A673 (cell line): ENCODE measurements at regions not wholly inside any gene's neighbourhood (a gene's known extent, or its start where the extent isn't known, plus 50 kb on each side); places are given as distances from the start of the nearest gene placed in this dataset.

Source experiments
- BruUV-seq: library from RNA; stranded (reverse); fragments of 400-500 nt; replicated peaks from 2 replicates; lab custom pipeline; 2021; lab: Mats Ljungman, UMichigan
- CTCF ChIA-PET: fragments of 300-600 bp; sonication (Branson Sonifier 250); formaldehyde crosslinking; loops from one replicate; lab custom pipeline; 2022; ENCODE audit warnings: antibody characterized with exemption; lab: Charles Lee
- POLR2A ChIA-PET: fragments of 300-600 bp; sonication (Branson Sonifier 250); formaldehyde crosslinking; loops from one replicate; lab custom pipeline; 2022; ENCODE audit warnings: antibody characterized with exemption; ENCODE audit not compliant: low non-redundant PET; lab: Charles Lee
- DNase-seq: peaks from one replicate; pipeline ENCODE4 v3.0.0-alpha.2; 2015; ENCODE audit warnings: low spot score
- H3K27ac ChIP-seq: fragments of 200-600 bp; sonication (generic); 2 replicates; pipeline ENCODE4 v1.5.1; 2016; ENCODE audit warnings: mixed run types, low read depth, mild to moderate bottlenecking, mixed read lengths, antibody characterized with exemption, low read length; ENCODE audit not compliant: poor library complexity, severe bottlenecking
- H3K27me3 ChIP-seq: fragments of 200-600 bp; sonication (generic); replicated peaks from 2 replicates; pipeline ENCODE4 v1.6.1; 2017; ENCODE audit warnings: mixed run types, low read depth, mild to moderate bottlenecking, mixed read lengths, antibody characterized with exemption, low read length; ENCODE audit not compliant: insufficient read depth, poor library complexity
- H3K36me3 ChIP-seq: fragments of 200-600 bp; sonication (generic); 2 replicates; pipeline ENCODE4 v1.6.1; 2016; ENCODE audit warnings: mixed run types, mild to moderate bottlenecking, mixed read lengths, antibody characterized with exemption, low read length; ENCODE audit not compliant: insufficient read depth, poor library complexity, severe bottlenecking
- H3K4me1 ChIP-seq: fragments of 200-600 bp; sonication (generic); 2 replicates; pipeline ENCODE4 v1.6.1; 2017; ENCODE audit warnings: mixed run types, mild to moderate bottlenecking, mixed read lengths, antibody characterized with exemption, low read length; ENCODE audit not compliant: insufficient read depth, poor library complexity, severe bottlenecking
- H3K4me3 ChIP-seq: fragments of 200-600 bp; sonication (generic); 2 replicates; pipeline ENCODE4 v1.5.1; 2016; ENCODE audit warnings: low read depth, mixed run types, mild to moderate bottlenecking, mixed read lengths, low read length; ENCODE audit not compliant: poor library complexity, severe bottlenecking
- H3K9me3 ChIP-seq: fragments of 200-600 bp; sonication (generic); 2 replicates; pipeline ENCODE4 v1.6.1; 2016; ENCODE audit warnings: mixed run types, low read depth, mild to moderate bottlenecking, mixed read lengths, antibody characterized with exemption, low read length; ENCODE audit not compliant: poor library complexity, severe bottlenecking
- EZH2 ChIP-seq: fragments of 200-600 bp; sonication (generic); IDR thresholded peaks from 2 replicates; pipeline ENCODE4 v1.6.1; 2017; ENCODE audit warnings: borderline replicate concordance, low read depth, mild to moderate bottlenecking, mixed read lengths, antibody characterized with exemption, low read length; ENCODE audit not compliant: poor library complexity, severe bottlenecking
- intact Hi-C: fragments of 100-400 bp; cut with micrococcal nuclease; formaldehyde crosslinking; loops from one replicate; pipeline ENCODE4 v1.10.0; 2022; ENCODE audit not compliant: unreplicated experiment
- TF ChIP-seq, protein P1 (sequence below): fragments of 300-800, 200-600 bp; sonication (generic); conservative IDR thresholded peaks from 2 replicates; pipeline ENCODE4 v1.5.1; 2017; ENCODE audit warnings: low read depth, mild to moderate bottlenecking, antibody characterized with exemption, low read length, moderate library complexity, mixed read lengths

DNA sequence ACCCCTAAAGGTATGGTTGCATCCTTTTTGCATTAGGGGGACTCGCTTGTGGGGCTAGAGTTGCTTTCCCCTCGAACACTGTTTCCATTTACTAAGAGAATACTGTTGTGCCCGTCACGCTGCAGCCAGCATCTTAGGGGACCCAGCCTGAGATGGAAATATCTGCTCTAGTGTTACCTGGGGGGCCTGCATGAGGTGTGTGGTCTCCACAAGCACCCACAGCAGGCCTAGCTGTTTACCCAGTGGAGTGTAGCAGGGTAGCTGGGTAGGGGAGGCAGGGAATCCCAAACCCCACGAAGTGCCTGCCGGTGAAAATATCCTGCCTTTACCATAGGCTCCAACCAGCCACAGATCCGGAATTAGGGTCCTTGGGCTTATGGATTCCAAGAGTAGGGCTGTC is 303.6 kb downstream of the PTPRU start:
- no peaks in the 10 kb centered on the region for H3K4me1 ChIP-seq
- peaks cover 27% of the 10 kb centered on the region for H3K27me3 ChIP-seq
- no peak overlapping the region for H3K4me3 ChIP-seq
- POLR2A ChIA-PET: no interaction called here
- TF ChIP-seq EZH2: no peak
- TF ChIP-seq, protein P1, sequence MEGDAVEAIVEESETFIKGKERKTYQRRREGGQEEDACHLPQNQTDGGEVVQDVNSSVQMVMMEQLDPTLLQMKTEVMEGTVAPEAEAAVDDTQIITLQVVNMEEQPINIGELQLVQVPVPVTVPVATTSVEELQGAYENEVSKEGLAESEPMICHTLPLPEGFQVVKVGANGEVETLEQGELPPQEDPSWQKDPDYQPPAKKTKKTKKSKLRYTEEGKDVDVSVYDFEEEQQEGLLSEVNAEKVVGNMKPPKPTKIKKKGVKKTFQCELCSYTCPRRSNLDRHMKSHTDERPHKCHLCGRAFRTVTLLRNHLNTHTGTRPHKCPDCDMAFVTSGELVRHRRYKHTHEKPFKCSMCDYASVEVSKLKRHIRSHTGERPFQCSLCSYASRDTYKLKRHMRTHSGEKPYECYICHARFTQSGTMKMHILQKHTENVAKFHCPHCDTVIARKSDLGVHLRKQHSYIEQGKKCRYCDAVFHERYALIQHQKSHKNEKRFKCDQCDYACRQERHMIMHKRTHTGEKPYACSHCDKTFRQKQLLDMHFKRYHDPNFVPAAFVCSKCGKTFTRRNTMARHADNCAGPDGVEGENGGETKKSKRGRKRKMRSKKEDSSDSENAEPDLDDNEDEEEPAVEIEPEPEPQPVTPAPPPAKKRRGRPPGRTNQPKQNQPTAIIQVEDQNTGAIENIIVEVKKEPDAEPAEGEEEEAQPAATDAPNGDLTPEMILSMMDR: no peak
- no peak overlapping the region for H3K27ac ChIP-seq
- no peaks in the 10 kb centered on the region for H3K36me3 ChIP-seq
- no peak for DNase-seq
- BruUV-seq: no TSS peak
- intact Hi-C loops: no loop called here
- CTCF ChIA-PET: no interaction called here
- H3K9me3 ChIP-seq: no peaks in the 10 kb centered on the region

DNA sequence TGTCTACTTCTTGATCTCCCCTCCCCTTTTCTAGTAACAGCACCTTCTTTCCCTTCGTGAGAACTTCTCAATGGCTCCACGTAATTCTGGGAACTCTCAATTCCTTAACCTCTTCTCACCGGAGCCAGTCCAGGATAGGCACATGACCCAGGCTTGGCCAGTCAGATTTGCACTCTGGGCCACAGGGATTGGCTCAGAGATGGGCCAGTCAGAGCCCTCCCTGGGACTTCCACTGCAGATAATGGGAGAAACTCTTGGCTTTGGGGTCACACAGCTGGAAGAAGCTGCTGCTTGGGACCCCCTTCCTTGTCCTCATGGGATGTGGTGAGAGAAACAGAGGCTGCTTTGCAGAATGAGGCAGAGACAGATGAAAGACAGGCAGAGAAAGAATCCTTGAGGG is 302.3 kb downstream of the PTPRU start:
- no peak overlapping the region for H3K27ac ChIP-seq
- BruUV-seq: no TSS peak
- POLR2A ChIA-PET: no interaction called here
- intact Hi-C loops: no loop called here
- no peaks in the 10 kb centered on the region for H3K9me3 ChIP-seq
- H3K4me3 ChIP-seq: no peak overlapping the region
- TF ChIP-seq, protein P1: no peak
- no peak for TF ChIP-seq EZH2
- H3K36me3 ChIP-seq: no peaks in the 10 kb centered on the region
- no peak for DNase-seq
- H3K4me1 ChIP-seq: no peaks in the 10 kb centered on the region
- peaks cover 35% of the 10 kb centered on the region for H3K27me3 ChIP-seq
- CTCF ChIA-PET: no interaction called here

DNA sequence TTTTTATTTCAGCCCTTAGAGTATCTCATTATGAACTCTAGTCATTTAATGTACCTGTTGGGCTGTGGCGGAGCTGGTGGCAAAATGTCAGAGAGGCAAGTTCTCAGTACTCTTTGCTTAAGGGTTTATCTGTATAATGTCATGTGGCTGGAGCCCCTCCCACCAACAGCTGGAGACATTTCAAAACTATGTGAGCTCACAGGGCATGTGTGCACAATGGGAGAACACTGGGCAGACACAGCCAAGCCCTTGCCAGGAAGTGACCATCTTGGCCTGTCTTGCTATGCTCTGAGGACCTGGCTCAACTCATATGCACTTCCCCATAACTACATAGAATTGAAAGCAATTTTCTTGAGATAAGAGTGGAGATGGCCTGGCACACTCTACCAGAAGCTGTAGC is 296.4 kb downstream of the PTPRU start:
- DNase-seq: no peak
- Histone ChIP-seq H3K4me3 (no peak overlapping the region), H3K27ac (no peak overlapping the region), H3K4me1 (no peaks in the 10 kb centered on the region), H3K27me3 (peaks cover 28% of the 10 kb centered on the region), H3K9me3 (no peaks in the 10 kb centered on the region), H3K36me3 (no peaks in the 10 kb centered on the region)
- BruUV-seq: no TSS peak
- intact Hi-C loops: no loop called here
- CTCF ChIA-PET: no interaction called here
- POLR2A ChIA-PET: no interaction called here
- TF ChIP-seq EZH2: no peak
- TF ChIP-seq, protein P1: no peak

DNA sequence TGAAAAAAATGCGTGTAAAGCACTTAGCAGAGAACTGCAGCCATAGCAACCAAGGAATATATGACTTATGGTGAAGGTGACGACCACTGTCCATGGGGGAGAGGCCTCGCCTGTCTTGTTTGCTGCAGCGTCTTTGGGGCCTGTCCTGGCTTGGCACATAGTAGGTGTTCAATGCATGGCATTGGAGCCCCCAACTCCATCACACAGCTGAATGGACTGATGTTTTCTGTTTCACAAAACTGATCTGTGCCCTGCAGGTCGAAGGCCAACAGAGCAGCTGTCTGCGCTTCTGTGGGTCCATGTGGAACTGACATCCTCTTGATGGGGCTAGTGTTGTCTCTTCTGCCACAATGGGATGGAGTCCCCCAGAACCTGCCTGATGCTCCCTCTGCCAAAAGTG is 296.0 kb downstream of the PTPRU start:
- ChIA-PET CTCF (no interaction called here), POLR2A (no interaction called here)
- TF ChIP-seq, protein P1: no peak
- TF ChIP-seq EZH2: no peak
- no peaks in the 10 kb centered on the region for H3K36me3 ChIP-seq
- no peak for DNase-seq
- no TSS peak for BruUV-seq
- no peaks in the 10 kb centered on the region for H3K9me3 ChIP-seq
- H3K27ac ChIP-seq: no peak overlapping the region
- H3K4me1 ChIP-seq: no peaks in the 10 kb centered on the region
- H3K27me3 ChIP-seq: peaks cover 23% of the 10 kb centered on the region
- intact Hi-C loops: no loop called here
- H3K4me3 ChIP-seq: no peak overlapping the region
